ENCODE measurements at regions not wholly inside any gene's neighbourhood (a gene's known extent, or its start where the extent isn't known, plus 50 kb on each side); places are given as distances from the start of the nearest gene placed in this dataset.

- no peak for TF ChIP-seq POLR2AphosphoS5 (IDR thresholded peaks at IDR 0.05)
- no peak for TF ChIP-seq POLR2A (IDR thresholded peaks at IDR 0.05)
Measured at GRCh38 chr5:8773046-8773615, 772.7 kb downstream of the SEMA5A start.
